KMS-11 (cell line): ENCODE measurements at regions not wholly inside any gene's neighbourhood (a gene's known extent, or its start where the extent isn't known, plus 50 kb on each side); places are given as distances from the start of the nearest gene placed in this dataset.
A peak's percentile ranks its signal among the peaks of the same experiment; 100 is the strongest.

ENCODE experiments used
- H2AFZ ChIP-seq: fragments of 200-600 bp; sonication (generic); 2 replicates; pipeline ENCODE4 v1.6.1; 2016; ENCODE audit warnings: antibody characterized with exemption, mixed run types, low read depth
- H3K27ac ChIP-seq: fragments of 200-600 bp; sonication (generic); 2 replicates; pipeline ENCODE4 v1.6.1; 2016; ENCODE audit warnings: mild to moderate bottlenecking, mixed run types
- H3K27me3 ChIP-seq: fragments of 200-600 bp; sonication (generic); 2 replicates; pipeline ENCODE4 v1.6.1; 2017; ENCODE audit warnings: mild to moderate bottlenecking, low read depth, mixed run types, moderate library complexity; ENCODE audit not compliant: insufficient read depth
- H3K36me3 ChIP-seq: fragments of 200-600 bp; sonication (generic); 2 replicates; pipeline ENCODE4 v1.6.1; 2017; ENCODE audit warnings: mild to moderate bottlenecking, mixed run types; ENCODE audit not compliant: insufficient read depth
- H3K4me1 ChIP-seq: fragments of 200-600 bp; sonication (generic); 2 replicates; pipeline ENCODE4 v1.6.1; 2016; ENCODE audit warnings: mild to moderate bottlenecking, low read depth, mixed run types; ENCODE audit not compliant: poor library complexity, severe bottlenecking
- H3K4me2 ChIP-seq: fragments of 200-600 bp; sonication (generic); 2 replicates; pipeline ENCODE4 v1.7.0; 2016; ENCODE audit warnings: mild to moderate bottlenecking, mixed run types
- H3K4me3 ChIP-seq: fragments of 200-600 bp; sonication (generic); IDR thresholded peaks from 2 replicates; pipeline ENCODE4 v1.6.1; 2017; ENCODE audit warnings: low read depth, low read length, mixed read lengths; ENCODE audit not compliant: insufficient read depth
- H3K79me2 ChIP-seq: fragments of 200-600 bp; sonication (generic); 2 replicates; pipeline ENCODE4 v1.6.1; 2016; ENCODE audit warnings: low read depth, mixed run types; ENCODE audit not compliant: insufficient read depth
- H3K9ac ChIP-seq: fragments of 200-600 bp; sonication (generic); 2 replicates; pipeline ENCODE4 v1.6.1; 2016; ENCODE audit warnings: mild to moderate bottlenecking, mixed run types
- H4K20me1 ChIP-seq: fragments of 200-600 bp; sonication (generic); 2 replicates; pipeline ENCODE4 v1.6.1; 2016; ENCODE audit warnings: mild to moderate bottlenecking, mixed run types; ENCODE audit not compliant: insufficient read depth
- CTCF ChIP-seq: fragments of 200-600 bp; sonication (generic); conservative IDR thresholded peaks from 2 replicates; pipeline ENCODE4 v1.6.1; 2017; ENCODE audit warnings: low read depth, mild to moderate bottlenecking, antibody characterized with exemption, low read length, moderate library complexity, mixed read lengths

- Histone ChIP-seq H4K20me1 (no peaks in the 10 kb centered on the region), H3K27ac (no peak overlapping the region)
These were observed 181.6 kb upstream of the CHST9 start for GRCh38 chr18:27366665-27367064.

GRCh38 chr18:27366151-27366550 is 181.0 kb upstream of the CHST9 start:
- Histone ChIP-seq H3K4me3 (no peak overlapping the region), H3K27ac (no peak overlapping the region), H3K9ac (no peak overlapping the region), H3K27me3 (no peaks in the 10 kb centered on the region), H3K79me2 (no peaks in the 10 kb centered on the region), H3K36me3 (no peaks in the 10 kb centered on the region), H3K4me1 (no peaks in the 10 kb centered on the region), H3K4me2 (no peak overlapping the region), H2AFZ (no peak overlapping the region), H4K20me1 (no peaks in the 10 kb centered on the region)
- no peak for TF ChIP-seq CTCF

More at GRCh38 chr18:27366665-27367064, 181.6 kb upstream of the CHST9 start:
- H3K4me1 ChIP-seq = no peaks in the 10 kb centered on the region
- H2AFZ ChIP-seq = no peak overlapping the region
- no peak for TF ChIP-seq CTCF
- no peak overlapping the region for H3K9ac ChIP-seq
- no peak overlapping the region for H3K4me2 ChIP-seq
- no peak overlapping the region for H3K4me3 ChIP-seq
- H3K79me2 ChIP-seq = no peaks in the 10 kb centered on the region
- no peaks in the 10 kb centered on the region for H3K36me3 ChIP-seq
- H3K27me3 ChIP-seq = no peaks in the 10 kb centered on the region

GRCh38 chr18:27363872-27364271 is 178.8 kb upstream of the CHST9 start:
- Histone ChIP-seq H3K4me2 (no peak overlapping the region), H4K20me1 (no peaks in the 10 kb centered on the region), H3K4me3 (no peak overlapping the region), H3K9ac (no peak overlapping the region), H2AFZ (no peak overlapping the region), H3K27me3 (no peaks in the 10 kb centered on the region), H3K27ac (no peak overlapping the region), H3K36me3 (no peaks in the 10 kb centered on the region), H3K4me1 (no peaks in the 10 kb centered on the region), H3K79me2 (no peaks in the 10 kb centered on the region)
- peak; percentile 46; the same call in 1 of the 2 replicates for TF ChIP-seq CTCF

GRCh38 chr18:27361477-27361876 is 176.4 kb upstream of the CHST9 start:
- H3K4me3 ChIP-seq = no peak overlapping the region
- H3K4me2 ChIP-seq = no peak overlapping the region
- H3K79me2 ChIP-seq = no peaks in the 10 kb centered on the region
- no peaks in the 10 kb centered on the region for H3K36me3 ChIP-seq
- H4K20me1 ChIP-seq = no peaks in the 10 kb centered on the region
- no peaks in the 10 kb centered on the region for H3K27me3 ChIP-seq
- no peaks in the 10 kb centered on the region for H3K4me1 ChIP-seq
- no peak overlapping the region for H3K9ac ChIP-seq
- no peak for TF ChIP-seq CTCF
- no peak overlapping the region for H3K27ac ChIP-seq
- no peak overlapping the region for H2AFZ ChIP-seq
